ENCODE measurements at regions not wholly inside any gene's neighbourhood (a gene's known extent, or its start where the extent isn't known, plus 50 kb on each side); places are given as distances from the start of the nearest gene placed in this dataset.

- Histone ChIP-seq H2AFZ (ENCODE audit: control insufficient read depth, low read depth, low read length) (no peak overlapping the region), H3K36me3 (ENCODE audit: control insufficient read depth in 2 of 2, insufficient read depth in 2 of 2, low read length in 1 of 2) (no peaks in the 10 kb centered on the region), H3K9ac (ENCODE audit: control insufficient read depth, insufficient read depth, low read length) (no peak overlapping the region), H3K9me3 (replicated peaks; ENCODE audit: control insufficient read depth, insufficient read depth, low read length) (no peaks in the 10 kb centered on the region), H3K4me2 (ENCODE audit: control insufficient read depth, insufficient read depth) (no peak overlapping the region), H3K27ac (ENCODE audit: control insufficient read depth, insufficient read depth) (no peak overlapping the region), H3K79me2 (ENCODE audit: control insufficient read depth, insufficient read depth, low read length) (no peaks in the 10 kb centered on the region), H3K4me3 (no peak overlapping the region), H3K4me1 (ENCODE audit: control insufficient read depth, insufficient read depth, low read length) (no peaks in the 10 kb centered on the region), H3K27me3 (replicated peaks in 1 of 2; ENCODE audit: control insufficient read depth in 2 of 2, insufficient read depth in 2 of 2, low read length in 1 of 2) (no peaks in the 10 kb centered on the region), H4K20me1 (ENCODE audit: control insufficient read depth, insufficient read depth) (no peaks in the 10 kb centered on the region)
- DNase-seq (ENCODE audit: low read depth, low spot score) (no peak), FAIRE-seq (no peak), ATAC-seq (no peak)
- ChIA-PET SMC1A (ENCODE audit: uncharacterized antibody, unreplicated experiment) (no interaction called here), RAD21 (ENCODE audit: unreplicated experiment) (no interaction called here), POLR2A (no interaction called here), CTCF (interaction anchor here (0.5 kb wide), 1 partner anchor 27 kb away, joined by 3 read pairs; no protein-coding TSS in a partner anchor)
- TF ChIP-seq USF1 (IDR thresholded peaks at IDR 0.05; ENCODE audit: borderline replicate concordance, extremely low read length, insufficient read depth, low read depth, low read length) (no peak), CBFB (IDR thresholded peaks at IDR 0.05; ENCODE audit: low read depth) (no peak)
- in situ Hi-C loops (cut with MboI), result no loop called here
- no TSS peak for BruUV-seq (replicated peaks)
- intact Hi-C loops (cut with micrococcal nuclease; ENCODE audit: unreplicated experiment), result no loop called here
Observed at GRCh38 chr3:115252679-115253078, 105.6 kb upstream of the ZBTB20 start.

DNA sequence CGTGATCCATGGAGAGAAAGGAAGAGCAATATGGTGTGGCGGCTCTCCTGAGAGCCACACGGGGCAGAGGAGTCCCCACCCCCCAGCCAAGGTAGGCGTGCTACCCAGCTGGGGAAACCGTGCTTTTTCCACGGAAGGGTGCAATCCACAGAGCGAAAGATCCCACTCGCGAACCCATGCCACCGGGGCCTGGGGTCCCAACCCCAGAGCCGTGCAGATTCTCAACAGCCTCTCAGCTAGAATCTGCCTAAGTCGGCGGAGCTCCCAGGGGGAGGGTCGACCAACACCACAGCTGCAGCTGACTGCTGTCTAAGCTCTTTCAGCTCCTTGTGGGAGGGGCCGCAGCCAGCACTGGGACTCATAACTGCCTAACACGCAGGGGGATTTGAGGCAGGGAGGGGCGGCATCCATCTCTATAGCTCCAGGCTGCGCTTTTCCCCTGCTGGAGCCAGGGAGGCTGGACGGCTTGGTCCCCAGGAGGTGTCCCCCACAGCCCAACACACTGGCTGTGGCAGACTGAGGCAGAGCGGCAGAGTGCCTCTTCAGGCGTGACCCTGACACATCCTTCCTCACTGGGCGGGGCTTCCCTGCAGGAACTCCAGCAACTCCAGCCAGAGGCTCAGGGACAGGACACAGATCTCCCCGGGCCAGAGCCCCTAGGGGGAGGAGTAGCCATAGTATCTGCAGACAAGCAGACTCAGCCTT is 107.6 kb upstream of the ZBTB20 start:
- no peak overlapping the region for H3K27ac ChIP-seq (ENCODE audit: control insufficient read depth, insufficient read depth)
- ChIA-PET POLR2A (no interaction called here), CTCF (no interaction called here), SMC1A (ENCODE audit: uncharacterized antibody, unreplicated experiment) (no interaction called here), RAD21 (ENCODE audit: unreplicated experiment) (no interaction called here)
- DNase-seq (ENCODE audit: low read depth, low spot score) (no peak), ATAC-seq (no peak), FAIRE-seq (no peak)
- no peaks in the 10 kb centered on the region for H3K4me1 ChIP-seq (ENCODE audit: control insufficient read depth, insufficient read depth, low read length)
- no peaks in the 10 kb centered on the region for H3K36me3 ChIP-seq (ENCODE audit: control insufficient read depth in 2 of 2, insufficient read depth in 2 of 2, low read length in 1 of 2)
- H3K79me2 ChIP-seq (ENCODE audit: control insufficient read depth, insufficient read depth, low read length), result no peaks in the 10 kb centered on the region
- H3K9ac ChIP-seq (ENCODE audit: control insufficient read depth, insufficient read depth, low read length), result no peak overlapping the region
- WGBS (ENCODE audit: insufficient coverage, insufficient replicate concordance, low lambda C conversion rate, missing lambda C conversion rate), result 65% methylated on average over 23 of the region's 23 CpGs
- no peaks in the 10 kb centered on the region for H4K20me1 ChIP-seq (ENCODE audit: control insufficient read depth, insufficient read depth)
- no TSS peak for BruUV-seq (replicated peaks)
- in situ Hi-C loops (cut with MboI), result no loop called here
- intact Hi-C loops (cut with micrococcal nuclease; ENCODE audit: unreplicated experiment), result no loop called here
- no peaks in the 10 kb centered on the region for H3K9me3 ChIP-seq (replicated peaks; ENCODE audit: control insufficient read depth, insufficient read depth, low read length)
- no peak overlapping the region for H2AFZ ChIP-seq (ENCODE audit: control insufficient read depth, low read depth, low read length)
- H3K4me2 ChIP-seq (ENCODE audit: control insufficient read depth, insufficient read depth), result no peak overlapping the region
- H3K4me3 ChIP-seq, result no peak overlapping the region
- no peaks in the 10 kb centered on the region for H3K27me3 ChIP-seq (replicated peaks in 1 of 2; ENCODE audit: control insufficient read depth in 2 of 2, insufficient read depth in 2 of 2, low read length in 1 of 2)
- TF ChIP-seq, protein P1, sequence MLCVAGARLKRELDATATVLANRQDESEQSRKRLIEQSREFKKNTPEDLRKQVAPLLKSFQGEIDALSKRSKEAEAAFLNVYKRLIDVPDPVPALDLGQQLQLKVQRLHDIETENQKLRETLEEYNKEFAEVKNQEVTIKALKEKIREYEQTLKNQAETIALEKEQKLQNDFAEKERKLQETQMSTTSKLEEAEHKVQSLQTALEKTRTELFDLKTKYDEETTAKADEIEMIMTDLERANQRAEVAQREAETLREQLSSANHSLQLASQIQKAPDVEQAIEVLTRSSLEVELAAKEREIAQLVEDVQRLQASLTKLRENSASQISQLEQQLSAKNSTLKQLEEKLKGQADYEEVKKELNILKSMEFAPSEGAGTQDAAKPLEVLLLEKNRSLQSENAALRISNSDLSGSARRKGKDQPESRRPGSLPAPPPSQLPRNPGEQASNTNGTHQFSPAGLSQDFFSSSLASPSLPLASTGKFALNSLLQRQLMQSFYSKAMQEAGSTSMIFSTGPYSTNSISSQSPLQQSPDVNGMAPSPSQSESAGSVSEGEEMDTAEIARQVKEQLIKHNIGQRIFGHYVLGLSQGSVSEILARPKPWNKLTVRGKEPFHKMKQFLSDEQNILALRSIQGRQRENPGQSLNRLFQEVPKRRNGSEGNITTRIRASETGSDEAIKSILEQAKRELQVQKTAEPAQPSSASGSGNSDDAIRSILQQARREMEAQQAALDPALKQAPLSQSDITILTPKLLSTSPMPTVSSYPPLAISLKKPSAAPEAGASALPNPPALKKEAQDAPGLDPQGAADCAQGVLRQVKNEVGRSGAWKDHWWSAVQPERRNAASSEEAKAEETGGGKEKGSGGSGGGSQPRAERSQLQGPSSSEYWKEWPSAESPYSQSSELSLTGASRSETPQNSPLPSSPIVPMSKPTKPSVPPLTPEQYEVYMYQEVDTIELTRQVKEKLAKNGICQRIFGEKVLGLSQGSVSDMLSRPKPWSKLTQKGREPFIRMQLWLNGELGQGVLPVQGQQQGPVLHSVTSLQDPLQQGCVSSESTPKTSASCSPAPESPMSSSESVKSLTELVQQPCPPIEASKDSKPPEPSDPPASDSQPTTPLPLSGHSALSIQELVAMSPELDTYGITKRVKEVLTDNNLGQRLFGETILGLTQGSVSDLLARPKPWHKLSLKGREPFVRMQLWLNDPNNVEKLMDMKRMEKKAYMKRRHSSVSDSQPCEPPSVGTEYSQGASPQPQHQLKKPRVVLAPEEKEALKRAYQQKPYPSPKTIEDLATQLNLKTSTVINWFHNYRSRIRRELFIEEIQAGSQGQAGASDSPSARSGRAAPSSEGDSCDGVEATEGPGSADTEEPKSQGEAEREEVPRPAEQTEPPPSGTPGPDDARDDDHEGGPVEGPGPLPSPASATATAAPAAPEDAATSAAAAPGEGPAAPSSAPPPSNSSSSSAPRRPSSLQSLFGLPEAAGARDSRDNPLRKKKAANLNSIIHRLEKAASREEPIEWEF (IDR thresholded peaks at IDR 0.05; ENCODE audit: insufficient replicate concordance, low read depth, low read length), result no peak
- TF ChIP-seq SRF (IDR thresholded peaks at IDR 0.05; ENCODE audit: low read depth in 2 of 2, low read length in 2 of 2) (no peak), KDM1A (IDR thresholded peaks at IDR 0.05; ENCODE audit: borderline replicate concordance) (no peak), ZBED1 (IDR thresholded peaks at IDR 0.05; ENCODE audit: borderline replicate concordance) (no peak), NFXL1 (IDR thresholded peaks at IDR 0.05; ENCODE audit: borderline replicate concordance) (no peak), POLR2AphosphoS5 (IDR thresholded peaks at IDR 0.05; ENCODE audit: low read length) (no peak), PAX5 (IDR thresholded peaks at IDR 0.05; ENCODE audit: borderline replicate concordance, low read depth, low read length) (no peak), RBBP5 (conservative IDR thresholded peaks at IDR 0.05) (no peak), POLR2AphosphoS2 (IDR thresholded peaks at IDR 0.05; ENCODE audit: low read depth, low read length) (no peak), RUNX3 (IDR thresholded peaks at IDR 0.05; ENCODE audit: low read length) (no peak), NR2C1 (IDR thresholded peaks at IDR 0.05) (no peak), BCL11A (IDR thresholded peaks at IDR 0.05; ENCODE audit: low read depth, low read length) (no peak)
